GM12872 (cell line): ENCODE measurements at regions not wholly inside any gene's neighbourhood (a gene's known extent, or its start where the extent isn't known, plus 50 kb on each side); places are given as distances from the start of the nearest gene placed in this dataset.

Experiments used
- TF ChIP-seq, protein P1 (sequence below): IDR thresholded peaks from 3 replicates; pipeline ENCODE4 v1.5.1; 2011; ENCODE audit warnings: low read depth, mild to moderate bottlenecking, low read length, moderate library complexity; ENCODE audit not compliant: insufficient read depth

DNA sequence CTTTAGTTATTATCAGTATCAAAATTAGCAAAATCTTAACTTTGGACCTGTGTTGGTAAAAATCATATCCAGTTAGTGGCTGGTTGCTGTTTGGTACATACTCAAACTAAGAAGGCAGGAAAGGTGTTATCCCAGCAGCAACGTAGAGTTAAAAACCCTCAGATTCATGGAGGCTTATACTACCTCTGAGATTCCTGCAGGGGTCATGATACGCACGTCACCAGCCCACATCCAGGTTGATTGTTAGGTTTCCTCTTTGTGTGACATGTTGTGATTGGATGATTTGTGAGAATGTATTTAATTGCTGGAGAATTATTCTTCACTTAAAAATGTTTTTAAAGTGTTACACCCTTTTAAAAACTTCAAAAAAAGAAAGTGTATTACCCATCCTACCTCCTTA lies 423.3 kb upstream of the ADGRL2 start:
- TF ChIP-seq, protein P1, sequence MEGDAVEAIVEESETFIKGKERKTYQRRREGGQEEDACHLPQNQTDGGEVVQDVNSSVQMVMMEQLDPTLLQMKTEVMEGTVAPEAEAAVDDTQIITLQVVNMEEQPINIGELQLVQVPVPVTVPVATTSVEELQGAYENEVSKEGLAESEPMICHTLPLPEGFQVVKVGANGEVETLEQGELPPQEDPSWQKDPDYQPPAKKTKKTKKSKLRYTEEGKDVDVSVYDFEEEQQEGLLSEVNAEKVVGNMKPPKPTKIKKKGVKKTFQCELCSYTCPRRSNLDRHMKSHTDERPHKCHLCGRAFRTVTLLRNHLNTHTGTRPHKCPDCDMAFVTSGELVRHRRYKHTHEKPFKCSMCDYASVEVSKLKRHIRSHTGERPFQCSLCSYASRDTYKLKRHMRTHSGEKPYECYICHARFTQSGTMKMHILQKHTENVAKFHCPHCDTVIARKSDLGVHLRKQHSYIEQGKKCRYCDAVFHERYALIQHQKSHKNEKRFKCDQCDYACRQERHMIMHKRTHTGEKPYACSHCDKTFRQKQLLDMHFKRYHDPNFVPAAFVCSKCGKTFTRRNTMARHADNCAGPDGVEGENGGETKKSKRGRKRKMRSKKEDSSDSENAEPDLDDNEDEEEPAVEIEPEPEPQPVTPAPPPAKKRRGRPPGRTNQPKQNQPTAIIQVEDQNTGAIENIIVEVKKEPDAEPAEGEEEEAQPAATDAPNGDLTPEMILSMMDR: no peak

DNA sequence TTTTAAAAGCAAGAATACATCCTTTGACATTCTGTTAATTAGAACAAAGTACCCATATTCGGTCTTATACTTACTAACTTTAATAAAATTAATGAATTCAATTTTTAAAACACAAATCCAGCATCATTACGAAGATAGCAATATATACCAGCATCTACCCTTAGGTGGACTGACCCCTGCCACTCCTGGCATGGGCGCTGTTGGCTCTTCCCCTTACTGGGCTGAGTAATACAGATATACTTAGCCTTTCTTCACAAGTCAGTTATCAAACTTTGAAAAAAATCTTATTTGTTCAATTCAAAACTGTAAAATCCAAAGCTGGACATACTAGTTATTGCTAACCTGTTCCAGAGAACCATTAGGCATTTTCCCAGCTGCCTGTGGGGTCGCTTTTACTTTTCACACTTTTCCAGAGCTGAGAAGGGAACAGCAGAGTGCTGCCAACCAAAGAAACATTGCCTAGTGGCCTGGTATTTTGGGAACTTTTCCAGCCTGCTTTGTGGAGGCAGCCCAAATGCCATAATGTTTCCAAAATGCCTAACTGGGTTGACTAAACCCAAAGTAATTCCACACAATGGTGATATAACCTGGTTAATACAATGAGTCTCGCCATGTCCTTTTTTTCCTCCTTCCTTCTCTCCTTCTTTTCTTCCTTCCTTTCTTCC lies 424.7 kb upstream of the ADGRL2 start:
- TF ChIP-seq, protein P1: no peak

DNA sequence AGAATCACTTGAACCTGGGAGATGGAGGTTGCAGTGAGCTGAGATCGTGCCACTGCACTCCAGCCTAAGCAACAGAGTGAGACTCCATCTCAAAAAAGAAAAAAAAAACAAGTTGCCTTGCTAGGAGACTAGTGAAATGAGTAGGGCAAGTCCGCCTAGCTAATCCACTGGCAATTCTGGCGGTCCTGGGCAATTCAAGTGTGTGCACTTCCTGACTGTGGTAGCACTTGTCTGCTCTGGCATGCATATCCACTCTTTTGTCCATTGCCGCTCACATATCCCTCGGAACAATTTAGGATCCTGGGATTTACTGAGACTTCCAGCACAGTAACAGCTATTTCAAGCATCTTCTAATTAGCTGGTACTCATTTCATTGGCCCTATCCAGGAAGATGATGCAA lies 426.3 kb upstream of the ADGRL2 start:
- TF ChIP-seq, protein P1: no peak

DNA sequence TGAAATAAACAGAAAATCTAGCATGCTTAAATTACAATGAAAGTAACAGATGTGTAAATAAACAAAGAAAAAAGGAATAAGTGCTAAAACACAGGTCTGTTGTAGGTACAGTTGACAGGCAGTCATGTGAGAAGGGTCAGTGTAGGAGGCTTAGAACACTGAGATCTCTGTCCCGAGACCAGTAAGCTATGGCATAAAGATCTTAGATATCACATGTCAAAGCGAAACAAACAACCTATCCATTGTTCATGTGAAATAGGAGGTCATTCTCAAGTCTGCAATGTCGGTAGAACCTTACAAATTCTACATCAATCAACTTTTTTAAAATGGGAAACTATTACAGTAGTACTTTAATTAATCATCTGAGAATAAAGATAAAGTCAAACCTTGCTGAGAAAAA lies 428.9 kb upstream of the ADGRL2 start:
- TF ChIP-seq, protein P1: no peak

DNA sequence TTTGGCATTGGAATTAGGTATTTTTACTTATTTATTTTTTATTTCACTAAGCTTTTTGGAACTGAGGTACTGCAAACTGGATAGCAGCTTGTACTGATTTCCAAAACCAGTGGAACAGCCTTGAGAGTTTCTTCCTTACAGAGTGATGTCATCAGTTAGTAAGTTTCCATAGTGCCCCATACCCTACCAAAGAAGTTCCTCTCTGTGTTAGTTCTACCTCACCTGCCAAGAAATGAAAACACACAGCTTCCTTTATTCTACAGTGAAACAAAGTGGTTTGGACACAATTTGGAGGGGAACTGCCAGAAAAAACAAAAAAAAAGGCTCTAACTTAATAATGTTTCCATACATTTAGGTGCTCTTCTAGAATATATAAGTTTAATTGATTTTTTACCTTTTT lies 430.9 kb upstream of the ADGRL2 start:
- TF ChIP-seq, protein P1: no peak

DNA sequence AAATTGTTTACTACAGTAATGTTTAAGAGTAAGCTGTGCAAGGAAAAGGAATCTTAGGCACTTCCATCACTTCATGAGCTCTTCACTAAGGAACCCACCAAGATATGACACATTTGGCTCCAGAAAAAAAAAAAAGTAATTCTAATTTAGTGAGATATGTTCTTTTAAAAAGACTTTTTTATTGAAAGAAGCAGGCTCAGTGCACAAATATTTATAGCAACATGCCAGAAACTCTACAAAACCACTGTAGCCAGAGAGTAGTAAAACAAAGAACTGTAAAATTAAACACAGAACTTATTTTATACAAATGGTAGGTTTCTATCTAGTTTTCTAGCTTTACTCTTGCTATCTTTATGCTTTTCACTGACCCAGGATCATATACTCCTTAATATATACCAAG lies 434.6 kb upstream of the ADGRL2 start:
- TF ChIP-seq, protein P1: no peak

DNA sequence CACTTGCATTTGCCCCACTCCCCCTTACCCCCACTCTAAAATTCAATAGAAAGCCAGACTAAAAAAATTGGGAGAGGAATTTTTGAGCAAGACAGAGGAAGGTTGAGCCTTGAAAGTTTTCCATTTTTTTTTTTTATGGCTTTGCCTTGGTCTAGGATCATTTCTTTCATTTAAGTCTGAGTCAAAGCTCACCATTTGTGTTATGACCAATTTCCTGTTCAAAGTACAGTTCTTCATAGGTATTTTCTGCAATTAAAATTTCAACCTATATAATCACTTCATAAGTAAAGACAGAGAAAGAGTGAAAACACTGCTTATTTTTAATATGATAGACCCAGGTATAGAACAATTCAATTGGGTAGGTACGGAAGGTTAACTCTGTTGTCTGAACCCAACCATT lies 436.6 kb upstream of the ADGRL2 start:
- TF ChIP-seq, protein P1: no peak
